Vagina (tissue), 2 donors: ENCODE measurements at regions not wholly inside any gene's neighbourhood (a gene's known extent, or its start where the extent isn't known, plus 50 kb on each side); places are given as distances from the start of the nearest gene placed in this dataset.

ENCODE experiments used
- DNase-seq, 2 donors: peaks; one replicate each; pipeline ENCODE4 v3.0.0-alpha.2; 2017; ENCODE audit errors: extremely low spot score in 2 of 2
- H3K27ac ChIP-seq: fragments of 200-600 bp; sonication (generic); one replicate; pipeline ENCODE4 v1.5.1; 2019
- H3K27me3 ChIP-seq: fragments of 200-600 bp; sonication (generic); one replicate; pipeline ENCODE4 v1.5.1; 2019
- H3K36me3 ChIP-seq, 2 donors: fragments of 200-600 bp; sonication (generic); one replicate each; pipeline ENCODE4 v1.5.1; 2017 to 2019
- H3K4me1 ChIP-seq: fragments of 200-600 bp; sonication (generic); one replicate; pipeline ENCODE4 v1.5.1; 2019
- H3K4me3 ChIP-seq, 2 donors: fragments of 200-600 bp; sonication (generic); 1 replicate in 1 of 2; 2 replicates in 1 of 2; pipeline ENCODE4 v1.5.1; 2016 to 2019
- H3K9me3 ChIP-seq: fragments of 200-600 bp; sonication (generic); one replicate; pipeline ENCODE4 v1.5.1; 2019
- POLR2A ChIP-seq, 2 donors: fragments of 450-650 bp; IDR thresholded peaks; one replicate each; pipeline ENCODE4 v1.6.1; 2017; ENCODE audit warnings: antibody characterized with exemption in 2 of 2, mild to moderate bottlenecking in 2 of 2, moderate library complexity in 2 of 2
- POLR2AphosphoS5 ChIP-seq, 2 donors: sonication (generic); formaldehyde crosslinking; IDR thresholded peaks; one replicate each; pipeline ENCODE4 v1.9.0; 2017; ENCODE audit warnings: antibody characterized with exemption in 2 of 2, mild to moderate bottlenecking in 2 of 2, low read depth in 1 of 2; ENCODE audit not compliant: insufficient read depth in 1 of 2
- intact Hi-C: fragments of 100-400 bp; cut with DNase I; formaldehyde crosslinking; loops from one replicate; pipeline ENCODE4 v1.15.1; 2023
- TF ChIP-seq, protein P1 (sequence below), 3 experiments: fragments of 450-650 bp in 2 of 3; fragments of 200-600 bp in 1 of 3; sonication (generic) in 1 of 3; IDR thresholded peaks; one replicate each; pipeline ENCODE4 v1.5.1; 2017 to 2019; ENCODE audit warnings: antibody characterized with exemption in 3 of 3, mild to moderate bottlenecking in 2 of 3, moderate library complexity in 2 of 3

DNA sequence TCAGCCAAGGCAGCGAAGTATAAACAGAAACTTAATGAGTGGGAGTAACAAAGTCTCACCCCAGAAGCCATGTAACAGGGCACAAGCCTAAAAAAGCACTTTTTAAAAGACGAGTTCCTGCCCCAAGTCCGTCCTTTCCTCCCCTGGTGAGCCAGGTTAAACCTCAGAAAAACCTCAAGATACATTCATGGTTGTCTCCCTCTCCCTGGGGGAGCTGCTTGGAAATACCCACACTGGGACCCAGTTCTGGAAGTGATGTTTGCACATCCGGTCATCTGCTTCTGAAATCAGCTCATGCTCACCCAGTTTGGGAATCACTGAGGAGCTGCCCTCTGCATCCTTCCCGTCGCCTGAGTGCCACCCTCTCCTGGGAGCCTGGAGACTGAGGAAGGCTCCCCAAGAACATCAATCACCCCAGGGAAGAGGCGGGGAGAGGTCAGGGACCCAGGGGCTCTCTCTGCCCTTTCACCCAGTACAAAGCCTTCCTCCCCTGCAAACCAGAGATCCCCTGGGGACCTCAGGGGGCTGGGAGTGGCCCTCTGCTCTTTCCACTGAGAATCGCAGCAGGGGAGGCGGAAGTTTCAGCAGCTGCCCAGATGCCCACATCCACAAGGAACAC, 150.6 kb upstream of the AGAP1 start:
- Histone ChIP-seq H3K36me3 (no peaks in the 10 kb centered on the region), H3K4me1 (no peaks in the 10 kb centered on the region), H3K27ac (no peak overlapping the region), H3K4me3 (no peak overlapping the region), H3K27me3 (no peaks in the 10 kb centered on the region), H3K9me3 (no peaks in the 10 kb centered on the region)
- DNase-seq: no peak
- TF ChIP-seq, protein P1, sequence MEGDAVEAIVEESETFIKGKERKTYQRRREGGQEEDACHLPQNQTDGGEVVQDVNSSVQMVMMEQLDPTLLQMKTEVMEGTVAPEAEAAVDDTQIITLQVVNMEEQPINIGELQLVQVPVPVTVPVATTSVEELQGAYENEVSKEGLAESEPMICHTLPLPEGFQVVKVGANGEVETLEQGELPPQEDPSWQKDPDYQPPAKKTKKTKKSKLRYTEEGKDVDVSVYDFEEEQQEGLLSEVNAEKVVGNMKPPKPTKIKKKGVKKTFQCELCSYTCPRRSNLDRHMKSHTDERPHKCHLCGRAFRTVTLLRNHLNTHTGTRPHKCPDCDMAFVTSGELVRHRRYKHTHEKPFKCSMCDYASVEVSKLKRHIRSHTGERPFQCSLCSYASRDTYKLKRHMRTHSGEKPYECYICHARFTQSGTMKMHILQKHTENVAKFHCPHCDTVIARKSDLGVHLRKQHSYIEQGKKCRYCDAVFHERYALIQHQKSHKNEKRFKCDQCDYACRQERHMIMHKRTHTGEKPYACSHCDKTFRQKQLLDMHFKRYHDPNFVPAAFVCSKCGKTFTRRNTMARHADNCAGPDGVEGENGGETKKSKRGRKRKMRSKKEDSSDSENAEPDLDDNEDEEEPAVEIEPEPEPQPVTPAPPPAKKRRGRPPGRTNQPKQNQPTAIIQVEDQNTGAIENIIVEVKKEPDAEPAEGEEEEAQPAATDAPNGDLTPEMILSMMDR (IDR thresholded peaks at IDR 0.05): no peak
- TF ChIP-seq POLR2AphosphoS5 (IDR thresholded peaks at IDR 0.05; ENCODE audit: insufficient read depth in 1 of 2, low read depth in 1 of 2): no peak
- no peak for TF ChIP-seq POLR2A (IDR thresholded peaks at IDR 0.05)
- intact Hi-C loops: no loop called here

DNA sequence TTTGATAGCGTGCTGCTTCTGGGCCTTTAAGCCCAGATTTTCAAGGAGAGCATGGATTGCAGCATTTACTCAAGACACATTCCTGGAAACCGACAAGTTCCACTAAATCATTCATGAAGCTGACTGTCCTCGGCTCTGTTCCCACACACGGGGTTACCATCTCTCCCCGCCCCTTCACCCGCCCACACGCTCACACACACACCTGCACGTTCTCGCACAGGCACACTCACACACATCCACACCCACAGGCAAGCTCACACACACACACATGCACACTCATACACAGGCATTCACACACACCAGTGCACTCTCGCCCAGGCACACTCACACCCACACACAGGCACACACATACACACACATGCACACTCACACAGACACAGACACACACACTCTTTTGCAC, 150.0 kb upstream of the AGAP1 start:
- DNase-seq: no peak
- Histone ChIP-seq H3K9me3 (no peaks in the 10 kb centered on the region), H3K27me3 (no peaks in the 10 kb centered on the region), H3K4me1 (no peaks in the 10 kb centered on the region), H3K36me3 (no peaks in the 10 kb centered on the region), H3K4me3 (no peak overlapping the region), H3K27ac (no peak overlapping the region)
- TF ChIP-seq POLR2AphosphoS5 (IDR thresholded peaks at IDR 0.05; ENCODE audit: insufficient read depth in 1 of 2, low read depth in 1 of 2) (no peak), POLR2A (IDR thresholded peaks at IDR 0.05) (no peak)
- TF ChIP-seq, protein P1 (IDR thresholded peaks at IDR 0.05): no peak
- intact Hi-C loops: no loop called here

DNA sequence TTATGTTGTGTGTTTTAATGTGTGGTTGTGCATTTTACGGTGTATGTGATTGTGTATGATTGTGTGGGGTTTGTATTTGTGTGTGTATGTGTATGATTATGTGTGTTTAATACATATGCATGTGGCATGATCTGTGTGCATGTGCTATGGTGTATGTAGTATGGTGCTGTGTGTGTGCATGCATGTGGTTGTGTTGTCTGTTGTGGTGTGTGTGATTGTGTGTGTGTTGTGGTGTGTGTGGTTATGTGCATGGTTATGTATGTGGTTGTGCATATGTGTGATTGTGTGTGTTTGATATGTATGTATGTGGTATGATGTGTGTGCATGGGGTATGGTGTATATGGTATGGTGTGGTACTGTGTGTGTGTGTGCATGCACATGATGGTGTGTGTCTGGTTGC, 148.1 kb upstream of the AGAP1 start:
- DNase-seq: no peak
- H3K27me3 ChIP-seq: no peaks in the 10 kb centered on the region

DNA sequence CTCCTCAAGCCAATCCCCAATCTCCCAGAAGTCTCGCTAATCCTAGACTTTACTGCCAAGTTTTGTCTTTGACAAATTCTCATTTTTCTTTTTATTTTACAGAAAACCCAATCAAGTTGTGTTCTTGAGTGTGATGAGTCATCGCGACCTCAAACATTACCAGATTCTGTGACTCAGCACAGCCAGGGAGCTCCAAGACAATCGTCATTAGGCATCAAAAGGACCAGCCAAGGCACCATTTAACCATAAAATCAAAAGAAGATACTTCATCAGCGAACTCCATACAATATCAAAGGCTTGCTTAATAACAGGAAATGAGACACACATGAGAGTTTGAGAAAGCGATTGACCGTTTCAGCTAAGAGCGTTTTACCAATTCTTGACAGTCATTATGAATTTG, 146.2 kb upstream of the AGAP1 start:
- TF ChIP-seq POLR2A (IDR thresholded peaks at IDR 0.05) (no peak), POLR2AphosphoS5 (IDR thresholded peaks at IDR 0.05; ENCODE audit: insufficient read depth in 1 of 2, low read depth in 1 of 2) (no peak)
- TF ChIP-seq, protein P1 (IDR thresholded peaks at IDR 0.05): no peak
- Histone ChIP-seq H3K9me3 (no peaks in the 10 kb centered on the region), H3K36me3 (no peaks in the 10 kb centered on the region), H3K27me3 (no peaks in the 10 kb centered on the region), H3K4me3 (no peak overlapping the region), H3K4me1 (no peaks in the 10 kb centered on the region), H3K27ac (no peak overlapping the region)
- intact Hi-C loops: no loop called here
- no peak for DNase-seq

More for the DNA sequence above, 148.1 kb upstream of the AGAP1 start:
- TF ChIP-seq POLR2A (IDR thresholded peaks at IDR 0.05): no peak
- Histone ChIP-seq H3K27ac (no peak overlapping the region), H3K4me1 (no peaks in the 10 kb centered on the region), H3K9me3 (no peaks in the 10 kb centered on the region), H3K4me3 (no peak overlapping the region), H3K36me3 (no peaks in the 10 kb centered on the region)
- intact Hi-C loops: no loop called here

DNA sequence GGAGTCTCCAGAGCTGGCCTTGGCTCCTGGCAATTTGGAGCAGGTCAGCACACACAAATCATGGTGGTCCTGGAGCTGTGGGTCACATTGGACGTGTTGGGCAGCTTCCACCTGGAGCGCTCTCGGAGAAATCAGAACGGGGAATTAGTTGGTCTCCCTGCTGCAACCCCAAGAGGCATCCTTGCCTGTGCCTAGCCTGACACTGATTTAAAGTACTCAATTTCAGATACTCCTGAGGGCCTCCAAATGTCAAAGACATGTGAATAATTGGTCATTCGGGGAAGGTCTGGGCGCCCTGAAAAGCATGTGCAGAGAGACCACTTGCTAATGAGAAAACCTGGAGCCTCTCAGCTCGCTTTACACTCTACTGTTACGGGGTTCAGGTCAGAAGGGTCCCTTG, 145.5 kb upstream of the AGAP1 start:
- no peak for DNase-seq
- no peak overlapping the region for H3K27ac ChIP-seq
- no peak overlapping the region for H3K4me3 ChIP-seq
- H3K9me3 ChIP-seq: no peaks in the 10 kb centered on the region
- H3K4me1 ChIP-seq: no peaks in the 10 kb centered on the region
- intact Hi-C loops: no loop called here
- H3K27me3 ChIP-seq: no peaks in the 10 kb centered on the region
- TF ChIP-seq, protein P1 (IDR thresholded peaks at IDR 0.05): no peak
- H3K36me3 ChIP-seq: no peaks in the 10 kb centered on the region
